ENCODE measurements at regions not wholly inside any gene's neighbourhood (a gene's known extent, or its start where the extent isn't known, plus 50 kb on each side); places are given as distances from the start of the nearest gene placed in this dataset.

GRCh38 chr2:153601812-153602211 lies 123.2 kb upstream of the RPRM start:
- Histone ChIP-seq H2BK5ac (ENCODE audit: low read depth, low read length) (no peak overlapping the region), H2BK20ac (ENCODE audit: low read length) (no peak overlapping the region), H3K56ac (replicated peaks; ENCODE audit: insufficient read length, low read depth, low read length) (no peak overlapping the region), H3K79me1 (ENCODE audit: low read depth, low read length) (no peaks in the 10 kb centered on the region), H3K4me3 (ENCODE audit: extremely low read depth in 1 of 4, insufficient read depth in 2 of 4, low read depth in 3 of 4, low read length in 4 of 4) (no peak overlapping the region), H4K8ac (ENCODE audit: extremely low read depth, insufficient read depth, low read length) (no peak overlapping the region), H3K4ac (replicated peaks; ENCODE audit: insufficient read length, low read depth, low read length) (no peak overlapping the region), H3K23ac (ENCODE audit: insufficient read length) (no peak overlapping the region), H2BK120ac (replicated peaks; ENCODE audit: low read depth, low read length) (no peak overlapping the region), H2BK12ac (ENCODE audit: low read depth, low read length) (no peak overlapping the region), H4K5ac (ENCODE audit: insufficient read length, low read depth, low read length) (no peak overlapping the region), H3K18ac (ENCODE audit: extremely low read depth, low read length) (no peak overlapping the region), H4K20me1 (replicated peaks in 1 of 2; ENCODE audit: control insufficient read depth in 1 of 2, insufficient read depth in 2 of 2, low read length in 2 of 2) (no peaks in the 10 kb centered on the region), H3K4me2 (ENCODE audit: insufficient read depth in 1 of 2, low read depth in 2 of 2, low read length in 2 of 2) (no peak overlapping the region), H3K27ac (ENCODE audit: low read depth, low read length) (no peak overlapping the region), H2AFZ (ENCODE audit: low read length) (no peak overlapping the region), H4K91ac (replicated peaks; ENCODE audit: insufficient read length, low read length) (no peak overlapping the region), H2AK5ac (ENCODE audit: low read depth, low read length) (no peak overlapping the region), H3K79me2 (ENCODE audit: control insufficient read depth in 1 of 2, insufficient read depth in 2 of 2, low read length in 2 of 2) (no peaks in the 10 kb centered on the region), H3K23me2 (ENCODE audit: low read depth, low read length) (no peaks in the 10 kb centered on the region), H3K27me3 (replicated peaks in 1 of 4; ENCODE audit: control insufficient read depth in 3 of 4, extremely low read depth in 1 of 4, insufficient read depth in 3 of 4, low read length in 3 of 4) (no peaks in the 10 kb centered on the region), H3K36me3 (ENCODE audit: control insufficient read depth in 2 of 4, insufficient read depth in 4 of 4, low read length in 3 of 4) (no peaks in the 10 kb centered on the region), H3K9me3 (ENCODE audit: insufficient read depth in 2 of 2, low read depth in 1 of 2, low read length in 1 of 2) (no peaks in the 10 kb centered on the region), H2BK15ac (ENCODE audit: low read length) (no peak overlapping the region), H3K4me1 (replicated peaks in 1 of 4; ENCODE audit: control insufficient read depth in 3 of 4, insufficient read depth in 4 of 4, low read length in 3 of 4) (no peaks in the 10 kb centered on the region), H3K14ac (ENCODE audit: insufficient read length) (no peak overlapping the region), H3K9ac (replicated peaks in 1 of 4; ENCODE audit: extremely low read depth in 1 of 4, low read depth in 3 of 4, low read length in 3 of 4) (no peak overlapping the region)
- 87% methylated on average over 3 of the region's 3 CpGs; no CpG with 5 or more reads in 1 of the 2 experiments for WGBS, 2 experiments (ENCODE audit: extremely low coverage in 1 of 2, insufficient coverage in 1 of 2, insufficient read length in 1 of 2, insufficient replicate concordance in 2 of 2, low coverage in 1 of 2, low lambda C conversion rate in 2 of 2, missing lambda C conversion rate in 1 of 2)
- POLR2A ChIA-PET (ENCODE audit: partially characterized antibody), result no interaction called here
- TF ChIP-seq PHF8 (conservative IDR thresholded peaks at IDR 0.05; ENCODE audit: low read depth, low read length), result no peak
- no peak for TF ChIP-seq EZH2 (IDR thresholded peaks at IDR 0.05; ENCODE audit: low read depth, low read length, severe bottlenecking)
- no peak for TF ChIP-seq CBX5 (IDR thresholded peaks at IDR 0.05; ENCODE audit: low read depth, low read length)
- TF ChIP-seq SP2 (IDR thresholded peaks at IDR 0.05; ENCODE audit: low read length), result no peak
- TF ChIP-seq SAP30 (IDR thresholded peaks at IDR 0.05; ENCODE audit: insufficient read depth, insufficient replicate concordance, low read length), result no peak
- TF ChIP-seq NANOG (IDR thresholded peaks at IDR 0.05; ENCODE audit: insufficient read depth, low read depth, low read length, poor library complexity, severe bottlenecking), result no peak
- TF ChIP-seq RNF2 (IDR thresholded peaks at IDR 0.05; ENCODE audit: borderline replicate concordance, low read depth, low read length, missing control alignments, poor library complexity, severe bottlenecking), result no peak
- no peak for TF ChIP-seq TEAD4 (IDR thresholded peaks at IDR 0.05; ENCODE audit: low read depth, low read length)
- no peak for TF ChIP-seq ATF3 (IDR thresholded peaks at IDR 0.05; ENCODE audit: insufficient read depth, low read depth, low read length)
- TF ChIP-seq, protein P1, sequence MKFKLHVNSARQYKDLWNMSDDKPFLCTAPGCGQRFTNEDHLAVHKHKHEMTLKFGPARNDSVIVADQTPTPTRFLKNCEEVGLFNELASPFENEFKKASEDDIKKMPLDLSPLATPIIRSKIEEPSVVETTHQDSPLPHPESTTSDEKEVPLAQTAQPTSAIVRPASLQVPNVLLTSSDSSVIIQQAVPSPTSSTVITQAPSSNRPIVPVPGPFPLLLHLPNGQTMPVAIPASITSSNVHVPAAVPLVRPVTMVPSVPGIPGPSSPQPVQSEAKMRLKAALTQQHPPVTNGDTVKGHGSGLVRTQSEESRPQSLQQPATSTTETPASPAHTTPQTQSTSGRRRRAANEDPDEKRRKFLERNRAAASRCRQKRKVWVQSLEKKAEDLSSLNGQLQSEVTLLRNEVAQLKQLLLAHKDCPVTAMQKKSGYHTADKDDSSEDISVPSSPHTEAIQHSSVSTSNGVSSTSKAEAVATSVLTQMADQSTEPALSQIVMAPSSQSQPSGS (IDR thresholded peaks at IDR 0.05; ENCODE audit: low read length), result no peak
- TF ChIP-seq CHD2 (IDR thresholded peaks at IDR 0.05; ENCODE audit: low read length), result no peak
- CTCF ChIA-PET (ENCODE audit: partially characterized antibody), result no interaction called here
- DNase-seq (ENCODE audit: low read depth in 1 of 2, low spot score in 2 of 2), result no peak
- FAIRE-seq, result no peak
